Thymus (tissue), 11 donors: ENCODE measurements at regions not wholly inside any gene's neighbourhood (a gene's known extent, or its start where the extent isn't known, plus 50 kb on each side); places are given as distances from the start of the nearest gene placed in this dataset.
"Not testable (repeated sequence)": the region's sequence is repeated elsewhere in the genome, so short reads cannot be mapped to it uniquely, and the experiment has no call there.

Experiments
- DNase-seq, 9 donors: peaks; one replicate each; pipeline ENCODE4 v3.0.0-alpha.2; 2013; ENCODE audit warnings: low spot score in 9 of 9, low read depth in 6 of 9, missing footprints in 1 of 9
- H3K27ac ChIP-seq, 2 donors: one replicate each; pipeline ENCODE4 v1.5.1; 2013; ENCODE audit warnings: control low read depth in 1 of 2, low read depth in 1 of 2, low read length in 1 of 2, mild to moderate bottlenecking in 1 of 2, moderate library complexity in 1 of 2
- H3K27me3 ChIP-seq, 2 donors: one replicate each; pipeline ENCODE4 v1.5.1; 2013; ENCODE audit warnings: low read length in 1 of 2; ENCODE audit not compliant: control insufficient read depth in 2 of 2, insufficient read depth in 1 of 2
- H3K36me3 ChIP-seq, 2 donors: one replicate each; pipeline ENCODE4 v1.5.1; 2013; ENCODE audit warnings: low read length in 1 of 2, mild to moderate bottlenecking in 1 of 2, moderate library complexity in 1 of 2; ENCODE audit not compliant: control insufficient read depth in 2 of 2, insufficient read depth in 2 of 2
- H3K4me1 ChIP-seq, 2 donors: one replicate each; pipeline ENCODE4 v1.5.1; 2013; ENCODE audit warnings: low read length in 2 of 2; ENCODE audit not compliant: control insufficient read depth in 2 of 2, insufficient read depth in 2 of 2
- H3K4me3 ChIP-seq, 2 donors: one replicate each; pipeline ENCODE4 v1.5.1; 2013; ENCODE audit warnings: low read length in 2 of 2, control low read depth in 1 of 2, mild to moderate bottlenecking in 1 of 2
- H3K9me3 ChIP-seq, 2 donors: one replicate each; pipeline ENCODE4 v1.5.1; 2013; ENCODE audit warnings: low read length in 1 of 2, mild to moderate bottlenecking in 1 of 2; ENCODE audit not compliant: control insufficient read depth in 2 of 2, insufficient read depth in 1 of 2
- WGBS: extraction: QIAGEN DNeasy Blood & Tissue Kit; methylation state at CpG from one replicate; pipeline ENCODE4 v1.1.7; 2013; 5-methylcytosine and 5-hydroxymethylcytosine counted together
- donor health status: healthy.

DNA sequence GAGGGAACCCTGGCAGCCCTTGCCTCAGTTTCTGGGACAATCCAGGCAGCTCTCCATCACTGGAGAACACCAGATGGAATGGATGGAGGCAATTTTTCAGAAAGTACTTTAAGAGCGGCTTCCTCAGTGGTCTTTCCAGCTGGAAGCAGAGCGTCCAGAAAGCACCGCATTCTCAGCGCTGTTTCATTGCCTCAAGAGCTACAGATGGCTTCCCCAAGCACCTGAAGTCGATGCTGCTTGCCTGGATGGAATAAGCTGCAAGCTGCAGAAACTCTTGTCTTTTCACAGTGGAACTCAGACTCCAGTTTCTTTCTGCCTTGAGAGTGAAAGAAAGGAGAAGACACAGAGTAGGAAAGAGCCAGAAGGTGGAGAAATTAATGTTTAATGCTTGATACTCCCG is 766.9 kb downstream of the TDRD15 start:
- 90% methylated on average over 6 of the region's 6 CpGs for WGBS
- Histone ChIP-seq H3K9me3 (no peaks in the 10 kb centered on the region), H3K4me1 (no peaks in the 10 kb centered on the region), H3K36me3 (no peaks in the 10 kb centered on the region), H3K4me3 (no peak overlapping the region), H3K27me3 (no peaks in the 10 kb centered on the region), H3K27ac (no peak overlapping the region)
- no peak for DNase-seq

GRCh38 chr2:21891191-21891590 is 767.4 kb downstream of the TDRD15 start:
- WGBS, result 91% methylated on average over 5 of the region's 5 CpGs
- H3K9me3 ChIP-seq, result no peaks in the 10 kb centered on the region
- H3K4me3 ChIP-seq, result no peak overlapping the region
- H3K27ac ChIP-seq, result no peak overlapping the region
- H3K4me1 ChIP-seq, result no peaks in the 10 kb centered on the region
- H3K36me3 ChIP-seq, result no peaks in the 10 kb centered on the region
- DNase-seq, result no peak
- H3K27me3 ChIP-seq, result no peaks in the 10 kb centered on the region

GRCh38 chr2:21892140-21892539 is 768.4 kb downstream of the TDRD15 start:
- Histone ChIP-seq H3K4me1 (no peaks in the 10 kb centered on the region), H3K27me3 (no peaks in the 10 kb centered on the region), H3K36me3 (no peaks in the 10 kb centered on the region), H3K9me3 (no peaks in the 10 kb centered on the region), H3K27ac (no peak overlapping the region), H3K4me3 (no peak overlapping the region)
- DNase-seq, result no peak
- WGBS, result 91% methylated on average over 8 of the region's 8 CpGs

DNA sequence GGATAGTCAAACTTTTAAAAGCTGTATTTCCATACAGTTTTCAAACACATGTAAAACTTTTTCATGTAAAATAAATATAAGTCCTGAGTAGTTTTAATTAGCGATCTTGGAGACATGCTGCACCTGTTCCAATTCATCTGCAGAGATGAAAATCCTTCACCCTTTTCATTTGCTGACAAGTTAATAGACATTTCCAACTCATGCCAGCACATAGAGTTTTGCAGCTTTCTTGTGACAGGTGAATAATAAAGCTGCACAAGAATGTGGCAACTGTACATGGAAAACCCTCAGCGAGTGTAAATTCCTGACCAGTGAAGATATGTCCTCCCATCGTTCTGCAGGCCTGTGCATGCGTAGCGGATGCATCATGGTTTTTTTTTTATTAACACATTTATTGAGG is 771.4 kb downstream of the TDRD15 start:
- H3K36me3 ChIP-seq, result no peaks in the 10 kb centered on the region
- no peaks in the 10 kb centered on the region for H3K4me1 ChIP-seq
- H3K4me3 ChIP-seq, result no peak overlapping the region
- H3K9me3 ChIP-seq, result no peaks in the 10 kb centered on the region
- WGBS, result 93% methylated on average over 5 of the region's 5 CpGs
- no peak overlapping the region for H3K27ac ChIP-seq
- DNase-seq, result no peak
- H3K27me3 ChIP-seq, result no peaks in the 10 kb centered on the region

DNA sequence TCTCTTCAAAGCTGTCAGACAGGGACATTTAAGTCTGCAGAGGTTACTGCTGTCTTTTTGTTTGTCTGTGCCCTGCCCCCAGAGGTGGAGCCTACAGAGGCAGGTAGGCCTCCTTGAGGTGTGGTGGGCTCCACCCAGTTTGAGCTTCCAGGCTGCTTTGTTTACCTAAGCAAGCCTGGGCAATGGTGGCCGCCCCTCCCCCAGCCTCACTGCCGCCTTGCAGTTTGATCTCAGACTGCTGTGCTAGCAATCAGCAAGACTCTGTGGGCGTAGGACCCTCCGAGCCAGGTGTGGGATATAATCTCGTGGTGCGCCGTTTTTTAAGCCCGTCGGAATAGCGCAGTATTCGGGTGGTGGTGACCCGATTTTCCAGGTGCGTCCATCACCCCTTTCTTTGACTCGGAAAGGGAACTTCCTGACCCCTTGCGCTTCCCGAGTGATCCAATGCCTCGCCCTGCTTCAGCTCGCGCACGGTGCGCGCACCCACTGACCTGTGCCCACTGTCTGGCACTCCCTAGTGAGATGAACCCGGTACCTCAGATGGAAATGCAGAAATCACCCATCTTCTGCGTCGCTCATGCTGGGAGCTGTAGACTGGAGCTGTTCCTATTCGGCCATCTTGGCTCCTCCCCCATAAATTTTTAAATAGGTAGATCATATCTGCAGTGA is 785.1 kb downstream of the TDRD15 start:
- H3K4me1 ChIP-seq, H3K9me3 ChIP-seq, H3K27me3 ChIP-seq, H3K27ac ChIP-seq, DNase-seq, H3K4me3 ChIP-seq, H3K36me3 ChIP-seq: not testable (repeated sequence)
- 93% methylated on average over 26 of the region's 26 CpGs for WGBS

- no peaks in the 10 kb centered on the region for H3K36me3 ChIP-seq
- 86% methylated on average over 6 of the region's 6 CpGs for WGBS
- DNase-seq, result no peak
- no peak overlapping the region for H3K4me3 ChIP-seq
- H3K9me3 ChIP-seq, result peaks cover 0 to 3% of the 10 kb centered on the region in 2 donors
- no peak overlapping the region for H3K27ac ChIP-seq
- H3K27me3 ChIP-seq, result no peaks in the 10 kb centered on the region
- H3K4me1 ChIP-seq, result no peaks in the 10 kb centered on the region
Measured at GRCh38 chr2:21910832-21911507, 787.2 kb downstream of the TDRD15 start.

DNA sequence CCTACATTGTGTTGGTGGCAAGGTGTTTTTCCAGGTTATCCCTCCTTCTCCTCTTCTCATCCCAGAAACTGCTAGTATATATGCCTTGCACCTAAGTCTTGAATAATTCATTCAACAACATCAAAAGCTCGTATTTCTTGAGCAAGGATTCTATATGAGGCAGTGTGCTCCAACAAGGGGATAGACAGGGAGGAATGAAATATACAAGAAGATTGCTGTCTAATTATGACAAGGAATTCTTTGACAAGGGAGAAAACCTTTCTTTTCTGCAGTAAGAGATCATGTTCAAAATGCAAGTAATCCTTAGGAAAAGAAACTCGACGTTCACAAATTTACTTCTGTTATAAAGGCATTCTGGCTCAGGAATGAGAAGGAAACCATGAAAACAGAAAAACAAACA is 788.6 kb downstream of the TDRD15 start:
- 80% methylated on average over 3 of the region's 3 CpGs for WGBS
- DNase-seq, result no peak
- H3K27me3 ChIP-seq, result no peaks in the 10 kb centered on the region
- H3K9me3 ChIP-seq, result peaks cover 0 to 3% of the 10 kb centered on the region in 2 donors
- H3K4me1 ChIP-seq, result no peaks in the 10 kb centered on the region
- H3K36me3 ChIP-seq, result no peaks in the 10 kb centered on the region
- H3K27ac ChIP-seq, result no peak overlapping the region
- no peak overlapping the region for H3K4me3 ChIP-seq

- no peaks in the 10 kb centered on the region for H3K36me3 ChIP-seq
- H3K27me3 ChIP-seq, result no peaks in the 10 kb centered on the region
- no peak overlapping the region for H3K4me3 ChIP-seq
- no peaks in the 10 kb centered on the region for H3K4me1 ChIP-seq
- no peak for DNase-seq
- WGBS, result 94% methylated on average over 1 of the region's 1 CpG
- H3K9me3 ChIP-seq, result no peaks in the 10 kb centered on the region
- no peak overlapping the region for H3K27ac ChIP-seq
Measured at GRCh38 chr2:21915201-21915600, 791.4 kb downstream of the TDRD15 start.

DNA sequence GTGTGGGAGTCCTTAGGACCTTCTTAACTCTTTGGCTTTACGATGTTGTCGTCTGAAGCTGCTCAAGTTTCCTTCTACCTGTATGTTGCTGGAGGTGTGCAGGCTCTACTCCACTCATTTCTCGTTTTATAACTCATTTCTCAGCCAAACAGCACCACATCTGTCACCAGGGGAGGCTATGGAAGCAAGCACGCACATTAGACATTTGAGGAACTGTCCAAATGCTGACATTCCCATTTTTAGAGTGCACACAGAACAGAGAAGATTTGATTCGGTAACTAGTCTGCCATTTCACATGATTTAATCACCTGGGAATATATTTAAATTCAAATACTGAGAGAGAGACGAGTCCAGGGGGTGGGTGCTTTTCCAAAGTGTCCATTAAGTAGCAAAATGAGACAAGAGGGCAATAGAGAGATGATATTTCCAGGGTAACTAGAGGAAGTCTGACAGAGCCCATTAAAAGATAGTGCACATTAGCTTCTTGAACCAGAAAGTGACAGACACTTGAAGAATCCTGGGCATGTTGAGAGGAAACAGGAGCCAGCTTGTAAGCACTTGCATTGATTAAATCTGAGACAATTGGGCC is 793.3 kb downstream of the TDRD15 start:
- Histone ChIP-seq H3K4me3 (no peak overlapping the region), H3K4me1 (no peaks in the 10 kb centered on the region), H3K36me3 (no peaks in the 10 kb centered on the region), H3K27me3 (no peaks in the 10 kb centered on the region), H3K27ac (no peak overlapping the region), H3K9me3 (no peaks in the 10 kb centered on the region)
- no peak for DNase-seq
- WGBS, result 66% methylated on average over 6 of the region's 6 CpGs
